ENCODE measurements at regions not wholly inside any gene's neighbourhood (a gene's known extent, or its start where the extent isn't known, plus 50 kb on each side); places are given as distances from the start of the nearest gene placed in this dataset.

- H3K4me2 ChIP-seq (ENCODE audit: insufficient read depth, insufficient read length, low read length), result no peak overlapping the region
- H4K91ac ChIP-seq (ENCODE audit: insufficient read length, low read depth, low read length), result no peak overlapping the region
- H2BK5ac ChIP-seq (ENCODE audit: insufficient read length, low read length), result no peak overlapping the region
- no peak overlapping the region for H3K18ac ChIP-seq (ENCODE audit: insufficient read length, low read depth, low read length)
- no peak overlapping the region for H2AK5ac ChIP-seq (ENCODE audit: insufficient read length, low read length)
- no peak overlapping the region for H2BK15ac ChIP-seq (ENCODE audit: low read depth, low read length)
- no peak overlapping the region for H3K4ac ChIP-seq (ENCODE audit: low read depth, low read length)
- Mint-ChIP-seq H3K36me3 (ENCODE audit: insufficient read depth in 1 of 3, low read depth in 3 of 3) (no peaks in the 10 kb centered on the region), H3K9me3 (no peaks in the 10 kb centered on the region), H3K4me3 (no peak overlapping the region), H3K4me1 (no peaks in the 10 kb centered on the region; a peak in 1 of 4 replicates), H3K27ac (no peak overlapping the region), H3K27me3 (ENCODE audit: low read depth) (peaks cover 2% of the 10 kb centered on the region; the same call in 1 of the 2 replicates)
- H4K8ac ChIP-seq (replicated peaks; ENCODE audit: insufficient read length, low read depth, low read length), result no peak overlapping the region
- no peak overlapping the region for H3K56ac ChIP-seq (ENCODE audit: insufficient read length, low read depth, low read length)
- H3K79me2 ChIP-seq (ENCODE audit: insufficient read depth, low read length), result no peaks in the 10 kb centered on the region
- H3K4me1 ChIP-seq (ENCODE audit: insufficient read depth, low read length), result no peaks in the 10 kb centered on the region
- no peak overlapping the region for H2AFZ ChIP-seq (ENCODE audit: low read length)
- no peak overlapping the region for H2BK12ac ChIP-seq (ENCODE audit: insufficient read length, low read depth, low read length)
- no peak overlapping the region for H4K5ac ChIP-seq (ENCODE audit: insufficient read length, low read depth, low read length)
- H3K79me1 ChIP-seq (ENCODE audit: insufficient read depth, low read depth, low read length, poor library complexity, severe bottlenecking), result no peaks in the 10 kb centered on the region
- no peaks in the 10 kb centered on the region for H3K9me3 ChIP-seq (ENCODE audit: control insufficient read depth, low read depth, low read length)
- no peak overlapping the region for H3T11ph ChIP-seq (ENCODE audit: low read length)
- H3K14ac ChIP-seq (ENCODE audit: insufficient read depth, low read length), result no peak overlapping the region
- H2BK20ac ChIP-seq (ENCODE audit: low read depth, low read length, poor library complexity, severe bottlenecking), result no peak overlapping the region
- H4K20me1 ChIP-seq (ENCODE audit: control insufficient read depth, insufficient read depth, insufficient read length), result no peaks in the 10 kb centered on the region
- H3K23ac ChIP-seq (ENCODE audit: insufficient read length, low read depth, low read length), result no peak overlapping the region
- no peaks in the 10 kb centered on the region for H3K27me3 ChIP-seq (ENCODE audit: insufficient read depth, low read length)
- no peak for DNase-seq
- no CpG with 5 or more reads among the region's 2 CpGs for WGBS (ENCODE audit: extremely low coverage, insufficient read length, low lambda C conversion rate)
- no peaks in the 10 kb centered on the region for H3K23me2 ChIP-seq (ENCODE audit: insufficient read length, low read depth, low read length, poor library complexity, severe bottlenecking)
- H3K27ac ChIP-seq (ENCODE audit: insufficient read length, low read depth, low read length), result no peak overlapping the region
- no peak for TF ChIP-seq CTCF (conservative IDR thresholded peaks at IDR 0.05)
- H3K9ac ChIP-seq (ENCODE audit: extremely low read depth, insufficient read length, low read length), result no peak overlapping the region
- H2BK120ac ChIP-seq (ENCODE audit: low read depth, low read length, poor library complexity, severe bottlenecking), result no peak overlapping the region
These were observed 61.1 kb downstream of the PITPNM2 start for GRCh38 chr12:123089631-123090353.
